SU-DHL-6 (cell line): ENCODE measurements at regions not wholly inside any gene's neighbourhood (a gene's known extent, or its start where the extent isn't known, plus 50 kb on each side); places are given as distances from the start of the nearest gene placed in this dataset.

Experiments
- CTCF ChIP-seq: fragments of 200-600 bp; sonication (generic); IDR thresholded peaks from one replicate; pipeline ENCODE4 v1.5.1; 2017; ENCODE audit warnings: antibody characterized with exemption, mild to moderate bottlenecking, low read length, moderate library complexity; ENCODE audit not compliant: insufficient read depth, poor library complexity, severe bottlenecking
- EZH2phosphoT487 ChIP-seq: fragments of 200-600 bp; sonication (generic), shearing (Covaris generic); conservative IDR thresholded peaks from 2 replicates; pipeline ENCODE4 v1.6.1; 2018; ENCODE audit warnings: mild to moderate bottlenecking, antibody characterized with exemption, low read length, moderate library complexity, mixed read lengths

- TF ChIP-seq CTCF (no peak), EZH2phosphoT487 (no peak)
Measured at GRCh38 chr2:136363470-136363869, 245.5 kb upstream of the CXCR4 start.
